Activated CD8-positive, alpha-beta memory T cell treated with anti-CD3 and anti-CD28 coated beads, Interleukin-2, amount 10 ng/mL, durations not matched to agents 7 days and 5 days (primary cell): ENCODE measurements at regions not wholly inside any gene's neighbourhood (a gene's known extent, or its start where the extent isn't known, plus 50 kb on each side); places are given as distances from the start of the nearest gene placed in this dataset.

ENCODE experiments used
- ATAC-seq: fragments of 150-1000 bp; cut with Tn5 transposase; one replicate; pipeline ENCODE4 v1.10.0; 2021; ENCODE audit warnings: moderate library complexity
- CTCF ChIA-PET: fragments of 350-600 bp; sonication (Branson Sonifier 250); formaldehyde crosslinking; loops from one replicate; lab custom pipeline; 2021; ENCODE audit warnings: antibody characterized with exemption; lab: Charles Lee
- DNase-seq: peaks from one replicate; pipeline ENCODE4 v3.0.0-alpha.2; 2020
- H3K27ac Mint-ChIP-seq: one replicate; pipeline ENCODE4 v1.8.0; 2021; ENCODE audit warnings: mild to moderate bottlenecking, mixed read lengths
- H3K27me3 Mint-ChIP-seq: one replicate; pipeline ENCODE4 v1.8.0; 2021; ENCODE audit warnings: mixed read lengths
- H3K36me3 Mint-ChIP-seq: one replicate; pipeline ENCODE4 v1.8.0; 2021; ENCODE audit warnings: mild to moderate bottlenecking, mixed read lengths
- H3K4me1 Mint-ChIP-seq: one replicate; pipeline ENCODE4 v1.8.0; 2021; ENCODE audit warnings: mixed read lengths
- H3K4me3 Mint-ChIP-seq: one replicate; pipeline ENCODE4 v1.8.0; 2021; ENCODE audit warnings: mild to moderate bottlenecking, moderate library complexity, mixed read lengths
- H3K9me3 Mint-ChIP-seq: one replicate; pipeline ENCODE4 v1.8.0; 2022; ENCODE audit warnings: low read depth, mixed read lengths

GRCh38 chr4:124000233-124000632 is 603.6 kb downstream of the SPRY1 start:
- CTCF ChIA-PET: no interaction called here
- ATAC-seq: no peak

GRCh38 chr4:124015766-124016165 is 619.2 kb downstream of the SPRY1 start:
- CTCF ChIA-PET: no interaction called here
- H3K9me3 Mint-ChIP-seq: peaks cover 2% of the 10 kb centered on the region
- DNase-seq: no peak
- H3K4me1 Mint-ChIP-seq: peaks cover 22% of the 10 kb centered on the region
- no peak for ATAC-seq
- H3K36me3 Mint-ChIP-seq: no peaks in the 10 kb centered on the region
- H3K4me3 Mint-ChIP-seq: no peak overlapping the region
- peaks cover 9% of the 10 kb centered on the region for H3K27me3 Mint-ChIP-seq
- no peak overlapping the region for H3K27ac Mint-ChIP-seq

More at GRCh38 chr4:124000233-124000632, 603.6 kb downstream of the SPRY1 start:
- H3K4me1 Mint-ChIP-seq: no peaks in the 10 kb centered on the region
- DNase-seq: no peak
- H3K27me3 Mint-ChIP-seq: no peaks in the 10 kb centered on the region
- no peaks in the 10 kb centered on the region for H3K9me3 Mint-ChIP-seq
- H3K4me3 Mint-ChIP-seq: no peak overlapping the region
- no peaks in the 10 kb centered on the region for H3K36me3 Mint-ChIP-seq
- no peak overlapping the region for H3K27ac Mint-ChIP-seq

- H3K36me3 Mint-ChIP-seq: no peaks in the 10 kb centered on the region
- peaks cover 2% of the 10 kb centered on the region for H3K9me3 Mint-ChIP-seq
- DNase-seq (no peak), ATAC-seq (no peak)
- CTCF ChIA-PET: no interaction called here
- H3K4me3 Mint-ChIP-seq: no peak overlapping the region
- no peak overlapping the region for H3K27ac Mint-ChIP-seq
- H3K4me1 Mint-ChIP-seq: peaks cover 22% of the 10 kb centered on the region
- peaks cover 9% of the 10 kb centered on the region for H3K27me3 Mint-ChIP-seq
Observed at GRCh38 chr4:124017185-124017785, 620.7 kb downstream of the SPRY1 start.

- peaks cover 2% of the 10 kb centered on the region for H3K9me3 Mint-ChIP-seq
- peak; percentile 92 for ATAC-seq
- peaks cover 22% of the 10 kb centered on the region for H3K4me1 Mint-ChIP-seq
- H3K4me3 Mint-ChIP-seq: peak overlapping the region; percentile 23
- H3K27me3 Mint-ChIP-seq: peaks cover 7% of the 10 kb centered on the region
- H3K27ac Mint-ChIP-seq: peak overlapping the region; percentile 75
- peak; percentile 42 for DNase-seq
- no peaks in the 10 kb centered on the region for H3K36me3 Mint-ChIP-seq
- CTCF ChIA-PET: no interaction called here
Observed at GRCh38 chr4:124018383-124019317, 622.1 kb downstream of the SPRY1 start.

GRCh38 chr4:124019749-124020549 is 623.4 kb downstream of the SPRY1 start:
- H3K9me3 Mint-ChIP-seq: peaks cover 2% of the 10 kb centered on the region
- H3K4me1 Mint-ChIP-seq: peaks cover 22% of the 10 kb centered on the region
- CTCF ChIA-PET: no interaction called here
- peaks cover 4% of the 10 kb centered on the region for H3K27me3 Mint-ChIP-seq
- DNase-seq: no peak
- H3K36me3 Mint-ChIP-seq: no peaks in the 10 kb centered on the region
- H3K4me3 Mint-ChIP-seq: no peak overlapping the region
- no peak for ATAC-seq
- peak overlapping the region; percentile 20 for H3K27ac Mint-ChIP-seq

GRCh38 chr4:124025000-124025399 is 628.4 kb downstream of the SPRY1 start:
- CTCF ChIA-PET: no interaction called here
- ATAC-seq: no peak
- H3K27me3 Mint-ChIP-seq: peaks cover 5% of the 10 kb centered on the region

GRCh38 chr4:124025428-124025827 is 628.8 kb downstream of the SPRY1 start:
- ATAC-seq: no peak
- CTCF ChIA-PET: no interaction called here
- H3K9me3 Mint-ChIP-seq: no peaks in the 10 kb centered on the region
- no peaks in the 10 kb centered on the region for H3K36me3 Mint-ChIP-seq
- H3K4me3 Mint-ChIP-seq: no peak overlapping the region
- DNase-seq: no peak
- peaks cover 5% of the 10 kb centered on the region for H3K27me3 Mint-ChIP-seq
- H3K4me1 Mint-ChIP-seq: peaks cover under 1% of the 10 kb centered on the region
- no peak overlapping the region for H3K27ac Mint-ChIP-seq

More at GRCh38 chr4:124025000-124025399, 628.4 kb downstream of the SPRY1 start:
- Mint-ChIP-seq H3K36me3 (no peaks in the 10 kb centered on the region), H3K27ac (no peak overlapping the region), H3K9me3 (no peaks in the 10 kb centered on the region), H3K4me1 (peaks cover 4% of the 10 kb centered on the region), H3K4me3 (no peak overlapping the region)
- no peak for DNase-seq

- CTCF ChIA-PET: no interaction called here
- Mint-ChIP-seq H3K9me3 (no peaks in the 10 kb centered on the region), H3K4me1 (no peaks in the 10 kb centered on the region), H3K4me3 (no peak overlapping the region), H3K36me3 (no peaks in the 10 kb centered on the region), H3K27ac (no peak overlapping the region), H3K27me3 (peaks cover 5% of the 10 kb centered on the region)
- ATAC-seq (no peak), DNase-seq (no peak)
Observed at GRCh38 chr4:124028182-124028581, 631.6 kb downstream of the SPRY1 start.

- DNase-seq: no peak
- Mint-ChIP-seq H3K27me3 (peaks cover 2% of the 10 kb centered on the region), H3K9me3 (no peaks in the 10 kb centered on the region), H3K4me1 (no peaks in the 10 kb centered on the region), H3K27ac (no peak overlapping the region), H3K36me3 (no peaks in the 10 kb centered on the region), H3K4me3 (no peak overlapping the region)
- ATAC-seq: no peak
- CTCF ChIA-PET: no interaction called here
Observed at GRCh38 chr4:124030147-124030546, 633.6 kb downstream of the SPRY1 start.

GRCh38 chr4:124032035-124032434 is 635.4 kb downstream of the SPRY1 start:
- Mint-ChIP-seq H3K9me3 (no peaks in the 10 kb centered on the region), H3K27ac (no peak overlapping the region), H3K4me3 (no peak overlapping the region), H3K4me1 (no peaks in the 10 kb centered on the region), H3K27me3 (no peaks in the 10 kb centered on the region), H3K36me3 (no peaks in the 10 kb centered on the region)
- CTCF ChIA-PET: no interaction called here
- DNase-seq: no peak
- ATAC-seq: no peak

GRCh38 chr4:124035364-124036041 is 638.9 kb downstream of the SPRY1 start:
- Mint-ChIP-seq H3K27ac (no peak overlapping the region), H3K27me3 (no peaks in the 10 kb centered on the region), H3K4me3 (no peak overlapping the region), H3K36me3 (no peaks in the 10 kb centered on the region), H3K9me3 (peaks cover 2% of the 10 kb centered on the region), H3K4me1 (no peaks in the 10 kb centered on the region)
- CTCF ChIA-PET: no interaction called here
- DNase-seq (no peak), ATAC-seq (no peak)

- DNase-seq (no peak), ATAC-seq (no peak)
- CTCF ChIA-PET: no interaction called here
- H3K36me3 Mint-ChIP-seq: no peaks in the 10 kb centered on the region
- H3K9me3 Mint-ChIP-seq: peaks cover 2% of the 10 kb centered on the region
- H3K4me1 Mint-ChIP-seq: no peaks in the 10 kb centered on the region
- H3K4me3 Mint-ChIP-seq: no peak overlapping the region
- H3K27ac Mint-ChIP-seq: no peak overlapping the region
- no peaks in the 10 kb centered on the region for H3K27me3 Mint-ChIP-seq
Observed at GRCh38 chr4:124037236-124037635, 640.6 kb downstream of the SPRY1 start.

- H3K36me3 Mint-ChIP-seq: no peaks in the 10 kb centered on the region
- H3K9me3 Mint-ChIP-seq: peaks cover 2% of the 10 kb centered on the region
- H3K4me3 Mint-ChIP-seq: no peak overlapping the region
- no peak for ATAC-seq
- CTCF ChIA-PET: no interaction called here
- no peaks in the 10 kb centered on the region for H3K4me1 Mint-ChIP-seq
- H3K27me3 Mint-ChIP-seq: peaks cover 3% of the 10 kb centered on the region
- DNase-seq: no peak
- H3K27ac Mint-ChIP-seq: no peak overlapping the region
Observed at GRCh38 chr4:124044330-124044729, 647.7 kb downstream of the SPRY1 start.
